ENCODE measurements at regions not wholly inside any gene's neighbourhood (a gene's known extent, or its start where the extent isn't known, plus 50 kb on each side); places are given as distances from the start of the nearest gene placed in this dataset.

DNA sequence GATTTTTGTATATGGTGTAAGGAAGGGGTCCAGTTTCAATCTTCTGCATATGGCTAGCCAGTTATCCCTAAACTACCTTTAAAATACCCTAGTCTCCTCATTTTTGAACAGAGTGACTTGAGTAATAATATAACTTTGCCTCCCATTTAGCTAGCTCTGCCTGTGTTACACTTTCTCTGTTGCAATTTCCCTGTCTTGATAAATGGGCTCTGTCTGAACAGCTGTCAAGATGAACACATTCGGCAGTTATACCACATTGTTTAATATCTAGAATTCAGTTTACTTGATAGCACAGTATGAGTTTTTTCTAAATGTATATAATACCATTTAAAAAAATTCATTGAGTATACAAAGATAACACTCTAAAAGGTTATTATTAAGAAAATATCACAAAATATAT lies 562.9 kb upstream of the FTMT start:
- TF ChIP-seq, protein P1, sequence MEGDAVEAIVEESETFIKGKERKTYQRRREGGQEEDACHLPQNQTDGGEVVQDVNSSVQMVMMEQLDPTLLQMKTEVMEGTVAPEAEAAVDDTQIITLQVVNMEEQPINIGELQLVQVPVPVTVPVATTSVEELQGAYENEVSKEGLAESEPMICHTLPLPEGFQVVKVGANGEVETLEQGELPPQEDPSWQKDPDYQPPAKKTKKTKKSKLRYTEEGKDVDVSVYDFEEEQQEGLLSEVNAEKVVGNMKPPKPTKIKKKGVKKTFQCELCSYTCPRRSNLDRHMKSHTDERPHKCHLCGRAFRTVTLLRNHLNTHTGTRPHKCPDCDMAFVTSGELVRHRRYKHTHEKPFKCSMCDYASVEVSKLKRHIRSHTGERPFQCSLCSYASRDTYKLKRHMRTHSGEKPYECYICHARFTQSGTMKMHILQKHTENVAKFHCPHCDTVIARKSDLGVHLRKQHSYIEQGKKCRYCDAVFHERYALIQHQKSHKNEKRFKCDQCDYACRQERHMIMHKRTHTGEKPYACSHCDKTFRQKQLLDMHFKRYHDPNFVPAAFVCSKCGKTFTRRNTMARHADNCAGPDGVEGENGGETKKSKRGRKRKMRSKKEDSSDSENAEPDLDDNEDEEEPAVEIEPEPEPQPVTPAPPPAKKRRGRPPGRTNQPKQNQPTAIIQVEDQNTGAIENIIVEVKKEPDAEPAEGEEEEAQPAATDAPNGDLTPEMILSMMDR (conservative IDR thresholded peaks at IDR 0.05) = no peak
- TF ChIP-seq ZFX (IDR thresholded peaks at IDR 0.05) = no peak

Measured in C4-2B (cell line).